Activated CD8-positive, alpha-beta memory T cell treated with anti-CD3 and anti-CD28 coated beads for 24 hours (primary cell): ENCODE measurements at regions not wholly inside any gene's neighbourhood (a gene's known extent, or its start where the extent isn't known, plus 50 kb on each side); places are given as distances from the start of the nearest gene placed in this dataset.

Source experiments
- DNase-seq: peaks from one replicate; pipeline ENCODE4 v3.0.0-alpha.2; 2020

GRCh38 chr21:35682904-35683549 lies 377.3 kb downstream of the SETD4 start:
- DNase-seq, result no peak

GRCh38 chr21:35681946-35682345 lies 378.4 kb downstream of the SETD4 start:
- DNase-seq, result no peak

GRCh38 chr21:35679076-35679475 lies 381.2 kb downstream of the SETD4 start:
- no peak for DNase-seq

GRCh38 chr21:35678393-35678792 lies 381.9 kb downstream of the SETD4 start:
- no peak for DNase-seq

GRCh38 chr21:35677298-35677841 lies 383.0 kb downstream of the SETD4 start:
- no peak for DNase-seq

- no peak for DNase-seq
Observed at GRCh38 chr21:35674895-35675470, 385.3 kb downstream of the SETD4 start.

- DNase-seq, result no peak
Observed at GRCh38 chr21:35674091-35674671, 386.1 kb downstream of the SETD4 start.

- no peak for DNase-seq
Observed at GRCh38 chr21:35672313-35672712, 388.0 kb downstream of the SETD4 start.

GRCh38 chr21:35664683-35665082 lies 395.6 kb downstream of the SETD4 start:
- no peak for DNase-seq

GRCh38 chr21:35663856-35664606 lies 396.3 kb downstream of the SETD4 start:
- DNase-seq, result no peak

- DNase-seq, result no peak
Observed at GRCh38 chr21:35658242-35658641, 402.1 kb downstream of the SETD4 start.

GRCh38 chr21:35652872-35653271 lies 407.5 kb downstream of the SETD4 start:
- no peak for DNase-seq

- DNase-seq, result no peak
Observed at GRCh38 chr21:35652196-35652595, 408.1 kb downstream of the SETD4 start.

- DNase-seq, result no peak
Observed at GRCh38 chr21:35651196-35651595, 409.1 kb downstream of the SETD4 start.

- no peak for DNase-seq
Observed at GRCh38 chr21:35649186-35649585, 411.1 kb downstream of the SETD4 start.

- no peak for DNase-seq
Observed at GRCh38 chr21:35648512-35648911, 411.8 kb downstream of the SETD4 start.

- DNase-seq, result no peak
Observed at GRCh38 chr21:35646606-35647005, 413.7 kb downstream of the SETD4 start.

GRCh38 chr21:35645991-35646390 lies 414.3 kb downstream of the SETD4 start:
- no peak for DNase-seq

GRCh38 chr21:35644523-35644922 lies 415.8 kb downstream of the SETD4 start:
- DNase-seq, result no peak

- no peak for DNase-seq
Observed at GRCh38 chr21:35643176-35643575, 417.1 kb downstream of the SETD4 start.

- DNase-seq, result no peak
Observed at GRCh38 chr21:35641271-35642016, 418.9 kb downstream of the SETD4 start.

GRCh38 chr21:35637431-35637830 lies 422.9 kb downstream of the SETD4 start:
- DNase-seq, result no peak

- DNase-seq, result no peak
Observed at GRCh38 chr21:35635994-35636393, 424.3 kb downstream of the SETD4 start.
